ENCODE measurements at regions not wholly inside any gene's neighbourhood (a gene's known extent, or its start where the extent isn't known, plus 50 kb on each side); places are given as distances from the start of the nearest gene placed in this dataset.

DNA sequence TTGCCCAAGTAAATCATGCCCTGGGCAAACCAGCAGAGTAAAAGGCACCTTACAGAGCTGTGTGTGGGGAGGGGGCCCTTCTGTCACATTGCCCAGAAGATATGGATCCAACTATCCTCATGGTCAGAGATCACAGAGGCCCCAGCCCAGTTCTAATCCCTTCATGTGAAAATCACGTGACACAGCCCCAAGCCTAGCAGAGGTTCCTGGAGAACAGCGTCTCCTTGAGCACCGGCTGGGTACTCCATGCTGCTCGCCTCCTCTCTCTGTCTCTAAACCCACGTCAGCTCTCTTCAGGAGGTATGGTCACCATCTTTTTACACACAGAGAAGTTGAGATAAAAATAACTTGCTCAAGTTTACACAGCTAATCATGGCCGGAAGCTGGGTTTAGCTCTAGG is 230.2 kb downstream of the ANKRD60 start:
- Histone ChIP-seq H3K27me3 (replicated peaks; ENCODE audit: insufficient read depth, low read depth, low read length, poor library complexity) (peaks cover 11% of the 10 kb centered on the region), H3K4me3 (ENCODE audit: low read depth, low read length, poor library complexity, severe bottlenecking) (no peak overlapping the region), H3K9me3 (ENCODE audit: low read depth, low read length, poor library complexity, severe bottlenecking) (no peaks in the 10 kb centered on the region), H3K4me1 (ENCODE audit: insufficient read depth, low read length, poor library complexity, severe bottlenecking) (no peaks in the 10 kb centered on the region), H3K36me3 (ENCODE audit: insufficient read depth, low read length, poor library complexity, severe bottlenecking) (no peaks in the 10 kb centered on the region), H3K27ac (ENCODE audit: low read depth, low read length, poor library complexity, severe bottlenecking) (no peak overlapping the region)
- no peak for TF ChIP-seq EZH2 (IDR thresholded peaks at IDR 0.05; ENCODE audit: borderline replicate concordance, low read depth, low read length, poor library complexity, severe bottlenecking)
- TF ChIP-seq, protein P1, sequence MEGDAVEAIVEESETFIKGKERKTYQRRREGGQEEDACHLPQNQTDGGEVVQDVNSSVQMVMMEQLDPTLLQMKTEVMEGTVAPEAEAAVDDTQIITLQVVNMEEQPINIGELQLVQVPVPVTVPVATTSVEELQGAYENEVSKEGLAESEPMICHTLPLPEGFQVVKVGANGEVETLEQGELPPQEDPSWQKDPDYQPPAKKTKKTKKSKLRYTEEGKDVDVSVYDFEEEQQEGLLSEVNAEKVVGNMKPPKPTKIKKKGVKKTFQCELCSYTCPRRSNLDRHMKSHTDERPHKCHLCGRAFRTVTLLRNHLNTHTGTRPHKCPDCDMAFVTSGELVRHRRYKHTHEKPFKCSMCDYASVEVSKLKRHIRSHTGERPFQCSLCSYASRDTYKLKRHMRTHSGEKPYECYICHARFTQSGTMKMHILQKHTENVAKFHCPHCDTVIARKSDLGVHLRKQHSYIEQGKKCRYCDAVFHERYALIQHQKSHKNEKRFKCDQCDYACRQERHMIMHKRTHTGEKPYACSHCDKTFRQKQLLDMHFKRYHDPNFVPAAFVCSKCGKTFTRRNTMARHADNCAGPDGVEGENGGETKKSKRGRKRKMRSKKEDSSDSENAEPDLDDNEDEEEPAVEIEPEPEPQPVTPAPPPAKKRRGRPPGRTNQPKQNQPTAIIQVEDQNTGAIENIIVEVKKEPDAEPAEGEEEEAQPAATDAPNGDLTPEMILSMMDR (conservative IDR thresholded peaks at IDR 0.05; ENCODE audit: low read depth, low read length): no peak
- no TSS peak for BruUV-seq (replicated peaks)
- no peak for DNase-seq (ENCODE audit: low spot score)
- intact Hi-C loops (cut with micrococcal nuclease; ENCODE audit: unreplicated experiment): no loop called here
- ChIA-PET POLR2A (ENCODE audit: low non-redundant PET) (no interaction called here), CTCF (no interaction called here)

DNA sequence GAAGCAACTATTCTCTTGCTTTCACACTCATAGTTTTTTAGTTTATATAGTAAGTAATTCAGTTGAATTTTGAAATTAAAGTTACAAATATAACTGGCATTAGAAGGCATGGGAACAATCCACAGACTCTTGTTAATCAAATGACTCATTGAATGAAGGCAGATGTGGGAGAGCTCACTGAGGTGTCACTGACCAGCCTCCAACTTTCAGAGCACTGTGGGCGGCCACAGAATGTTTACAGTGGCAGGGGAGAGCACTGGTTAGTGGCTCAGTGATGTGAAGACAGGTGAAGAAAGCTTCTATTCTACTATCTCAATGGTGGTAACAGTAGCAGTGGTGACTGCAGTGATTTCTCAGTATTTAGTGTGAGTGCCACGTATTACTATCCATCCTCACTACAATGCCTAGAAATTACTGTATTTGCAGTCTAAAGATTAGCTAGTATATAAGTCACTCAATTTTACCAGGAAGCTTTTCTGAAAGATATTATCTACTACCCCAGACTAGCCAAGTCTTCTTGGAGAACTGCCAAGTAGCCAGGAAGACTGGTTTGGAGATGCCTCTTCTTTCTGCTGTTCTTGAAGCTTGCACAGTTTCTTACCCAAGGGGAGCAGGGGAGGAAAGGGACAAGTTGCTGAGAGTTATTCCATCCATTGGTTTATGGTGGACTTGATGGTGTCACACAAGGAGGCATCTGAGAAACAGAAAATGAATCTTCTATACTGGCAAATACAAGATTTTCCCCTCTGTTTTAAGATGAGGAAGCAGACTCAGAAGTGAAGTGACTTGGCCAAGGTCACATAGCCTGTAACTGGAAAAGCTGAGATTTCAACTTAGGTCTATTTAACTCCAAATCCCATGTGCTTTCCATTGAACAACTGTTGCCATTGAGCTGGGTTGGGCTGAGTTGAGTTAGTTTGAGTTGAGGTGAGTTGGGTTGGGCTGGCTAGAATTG is 231.2 kb downstream of the ANKRD60 start:
- Histone ChIP-seq H3K4me3 (ENCODE audit: low read depth, low read length, poor library complexity, severe bottlenecking) (no peak overlapping the region), H3K27me3 (replicated peaks; ENCODE audit: insufficient read depth, low read depth, low read length, poor library complexity) (peaks cover 11% of the 10 kb centered on the region), H3K9me3 (ENCODE audit: low read depth, low read length, poor library complexity, severe bottlenecking) (no peaks in the 10 kb centered on the region), H3K4me1 (ENCODE audit: insufficient read depth, low read length, poor library complexity, severe bottlenecking) (no peaks in the 10 kb centered on the region), H3K27ac (ENCODE audit: low read depth, low read length, poor library complexity, severe bottlenecking) (no peak overlapping the region), H3K36me3 (ENCODE audit: insufficient read depth, low read length, poor library complexity, severe bottlenecking) (no peaks in the 10 kb centered on the region)
- CTCF ChIA-PET: no interaction called here
- POLR2A ChIA-PET (ENCODE audit: low non-redundant PET): no interaction called here
- no TSS peak for BruUV-seq (replicated peaks)
- TF ChIP-seq, protein P1 (conservative IDR thresholded peaks at IDR 0.05; ENCODE audit: low read depth, low read length): no peak
- TF ChIP-seq EZH2 (IDR thresholded peaks at IDR 0.05; ENCODE audit: borderline replicate concordance, low read depth, low read length, poor library complexity, severe bottlenecking): no peak
- intact Hi-C loops (cut with micrococcal nuclease; ENCODE audit: unreplicated experiment): no loop called here
- no peak for DNase-seq (ENCODE audit: low spot score)

DNA sequence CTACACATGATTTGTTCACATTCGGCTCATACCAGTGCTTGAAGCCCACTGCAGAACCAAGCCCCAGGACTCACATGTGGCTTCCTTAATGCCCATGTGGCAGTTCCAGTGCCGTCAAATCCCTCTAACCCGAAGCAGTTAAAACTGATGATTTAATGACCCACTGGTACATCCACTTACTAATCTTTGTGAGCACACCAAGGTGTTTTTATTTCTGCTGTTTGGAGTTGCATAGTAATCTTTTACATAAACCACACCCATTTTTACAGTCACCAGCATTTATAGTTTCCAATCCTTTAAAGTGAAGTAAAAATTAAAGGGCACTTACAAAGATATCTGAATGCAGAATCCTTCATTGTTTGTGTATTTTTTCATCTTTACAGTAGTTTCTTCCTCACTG is 232.0 kb downstream of the ANKRD60 start:
- CTCF ChIA-PET: no interaction called here
- no peak for DNase-seq (ENCODE audit: low spot score)
- POLR2A ChIA-PET (ENCODE audit: low non-redundant PET): no interaction called here
- no TSS peak for BruUV-seq (replicated peaks)
- Histone ChIP-seq H3K4me3 (ENCODE audit: low read depth, low read length, poor library complexity, severe bottlenecking) (no peak overlapping the region), H3K27ac (ENCODE audit: low read depth, low read length, poor library complexity, severe bottlenecking) (no peak overlapping the region), H3K27me3 (replicated peaks; ENCODE audit: insufficient read depth, low read depth, low read length, poor library complexity) (peaks cover 11% of the 10 kb centered on the region), H3K9me3 (ENCODE audit: low read depth, low read length, poor library complexity, severe bottlenecking) (no peaks in the 10 kb centered on the region), H3K36me3 (ENCODE audit: insufficient read depth, low read length, poor library complexity, severe bottlenecking) (no peaks in the 10 kb centered on the region), H3K4me1 (ENCODE audit: insufficient read depth, low read length, poor library complexity, severe bottlenecking) (no peaks in the 10 kb centered on the region)
- intact Hi-C loops (cut with micrococcal nuclease; ENCODE audit: unreplicated experiment): no loop called here
- TF ChIP-seq, protein P1 (conservative IDR thresholded peaks at IDR 0.05; ENCODE audit: low read depth, low read length): no peak
- TF ChIP-seq EZH2 (IDR thresholded peaks at IDR 0.05; ENCODE audit: borderline replicate concordance, low read depth, low read length, poor library complexity, severe bottlenecking): no peak
